SU-DHL-6 (cell line): ENCODE measurements at regions not wholly inside any gene's neighbourhood (a gene's known extent, or its start where the extent isn't known, plus 50 kb on each side); places are given as distances from the start of the nearest gene placed in this dataset.

Experiments
- H2AFZ ChIP-seq: fragments of 200-600 bp; sonication (generic); 2 replicates; pipeline ENCODE4 v1.6.1; 2014; ENCODE audit warnings: low read depth, mild to moderate bottlenecking, moderate library complexity, mixed read lengths, antibody characterized with exemption, low read length; ENCODE audit not compliant: severe bottlenecking
- H3F3A ChIP-seq: fragments of 200-600 bp; shearing (Covaris generic); 2 replicates; pipeline ENCODE4 v1.6.0; 2016; ENCODE audit warnings: antibody characterized with exemption, mild to moderate bottlenecking; ENCODE audit not compliant: insufficient read depth
- H3K27ac ChIP-seq: fragments of 200-600 bp; sonication (generic); 2 replicates; pipeline ENCODE4 v1.5.1; 2016; ENCODE audit warnings: low read depth, mild to moderate bottlenecking, low read length, moderate library complexity, mixed read lengths
- H3K27me3 ChIP-seq: fragments of 200-600 bp; sonication (generic), shearing (Covaris generic); 2 replicates; pipeline ENCODE4 v1.6.0; 2014; ENCODE audit warnings: mild to moderate bottlenecking, low read length
- H3K36me3 ChIP-seq: fragments of 200-600 bp; sonication (generic); 2 replicates; pipeline ENCODE4 v1.6.1; 2014; ENCODE audit warnings: mild to moderate bottlenecking, low read length, mixed read lengths
- H3K4me2 ChIP-seq: fragments of 300-600, 200-600 bp; shearing (Covaris generic), sonication (generic); 2 replicates; pipeline ENCODE4 v1.6.0; 2014; ENCODE audit warnings: low read length, low read depth, mild to moderate bottlenecking; ENCODE audit not compliant: poor library complexity, severe bottlenecking
- H3K4me3 ChIP-seq: fragments of 200-600 bp; sonication (generic); 2 replicates; pipeline ENCODE4 v1.5.1; 2014; ENCODE audit warnings: antibody characterized with exemption, low read length, mild to moderate bottlenecking, mixed read lengths; ENCODE audit not compliant: insufficient read depth, poor library complexity, severe bottlenecking
- H3K79me2 ChIP-seq: fragments of 200-600 bp; sonication (generic); 2 replicates; pipeline ENCODE4 v1.6.1; 2014; ENCODE audit warnings: mild to moderate bottlenecking, low read length, moderate library complexity; ENCODE audit not compliant: insufficient read depth
- H3K9ac ChIP-seq: fragments of 200-600 bp; sonication (generic); 2 replicates; pipeline ENCODE4 v1.7.0; 2014; ENCODE audit warnings: mild to moderate bottlenecking, low read length
- H3K9me2 ChIP-seq: fragments of 200-600 bp; sonication (generic); replicated peaks from 2 replicates; pipeline ENCODE4 v1.6.1; 2014; ENCODE audit warnings: low read length; ENCODE audit not compliant: insufficient read depth
- H3K9me3 ChIP-seq: fragments of 200-600 bp; sonication (generic); 2 replicates; pipeline ENCODE4 v1.6.1; 2014; ENCODE audit warnings: low read length, mixed read lengths; ENCODE audit not compliant: insufficient read depth
- H4K20me1 ChIP-seq: fragments of 200-600 bp; sonication (generic); 2 replicates; pipeline ENCODE4 v1.6.1; 2014; ENCODE audit warnings: low read depth, mild to moderate bottlenecking, antibody characterized with exemption, low read length, moderate library complexity, mixed read lengths
- CTCF ChIP-seq: fragments of 200-600 bp; sonication (generic); IDR thresholded peaks from one replicate; pipeline ENCODE4 v1.5.1; 2017; ENCODE audit warnings: antibody characterized with exemption, mild to moderate bottlenecking, low read length, moderate library complexity; ENCODE audit not compliant: insufficient read depth, poor library complexity, severe bottlenecking
- EZH2phosphoT487 ChIP-seq: fragments of 200-600 bp; sonication (generic), shearing (Covaris generic); conservative IDR thresholded peaks from 2 replicates; pipeline ENCODE4 v1.6.1; 2018; ENCODE audit warnings: mild to moderate bottlenecking, antibody characterized with exemption, low read length, moderate library complexity, mixed read lengths

DNA sequence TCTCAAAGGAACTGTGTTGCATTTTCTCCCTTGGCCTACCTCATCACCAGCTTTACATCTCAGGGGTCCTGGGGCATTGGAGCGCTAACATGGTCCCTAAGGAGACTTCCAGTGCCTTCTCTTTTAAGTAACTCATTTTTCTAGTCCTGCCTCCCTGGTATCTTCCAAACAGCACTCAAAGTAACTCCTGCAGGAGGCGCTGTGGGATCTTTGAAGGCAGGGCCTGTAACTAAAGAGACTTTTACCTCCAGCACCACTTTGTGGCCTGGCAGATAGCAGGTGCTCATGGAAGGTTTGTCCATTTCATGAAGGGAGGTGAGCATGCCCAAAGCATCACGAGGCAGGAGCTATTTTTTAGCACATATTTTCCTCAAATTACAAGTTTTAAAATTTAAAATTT, 411.0 kb upstream of the GYPC start:
- H3K4me2 ChIP-seq, result no peak overlapping the region
- H3K36me3 ChIP-seq, result no peaks in the 10 kb centered on the region
- TF ChIP-seq CTCF (peak; percentile 17), EZH2phosphoT487 (no peak)

DNA sequence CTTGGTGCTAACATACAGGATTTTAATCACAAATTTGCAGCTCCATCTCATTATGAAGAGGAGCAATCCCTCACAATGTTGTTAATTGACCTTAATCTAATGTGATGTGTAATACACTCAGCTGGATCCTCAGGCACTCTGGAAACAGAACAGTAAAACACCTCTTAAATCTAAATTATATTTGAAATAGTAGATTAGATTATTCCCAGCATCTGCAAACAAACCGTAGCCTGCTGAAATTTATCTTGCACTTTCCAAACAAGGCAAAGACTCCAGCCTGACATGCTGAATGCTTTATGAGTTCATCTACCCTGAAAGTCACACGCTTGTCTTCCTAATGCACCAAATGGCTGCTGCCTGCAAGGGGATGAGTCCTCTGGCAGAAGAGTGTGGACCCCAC, 402.3 kb upstream of the GYPC start:
- Histone ChIP-seq H3F3A (no peaks in the 10 kb centered on the region), H2AFZ (no peak overlapping the region), H3K36me3 (no peaks in the 10 kb centered on the region), H3K9ac (no peak overlapping the region), H4K20me1 (no peaks in the 10 kb centered on the region), H3K4me3 (no peak overlapping the region), H3K27me3 (no peaks in the 10 kb centered on the region), H3K4me2 (no peak overlapping the region), H3K9me3 (no peaks in the 10 kb centered on the region), H3K79me2 (no peaks in the 10 kb centered on the region), H3K9me2 (no peaks in the 10 kb centered on the region), H3K27ac (no peak overlapping the region)
- no peak for TF ChIP-seq EZH2phosphoT487
- no peak for TF ChIP-seq CTCF

More for the DNA sequence above, 411.0 kb upstream of the GYPC start:
- no peak overlapping the region for H3K4me3 ChIP-seq
- no peaks in the 10 kb centered on the region for H3F3A ChIP-seq
- no peak overlapping the region for H3K9ac ChIP-seq
- H3K9me3 ChIP-seq, result no peaks in the 10 kb centered on the region
- H3K27ac ChIP-seq, result no peak overlapping the region
- H3K79me2 ChIP-seq, result no peaks in the 10 kb centered on the region
- no peaks in the 10 kb centered on the region for H4K20me1 ChIP-seq
- H3K27me3 ChIP-seq, result no peaks in the 10 kb centered on the region
- H2AFZ ChIP-seq, result no peak overlapping the region
- no peaks in the 10 kb centered on the region for H3K9me2 ChIP-seq

GRCh38 chr2:126264625-126265024, 391.3 kb upstream of the GYPC start:
- H2AFZ ChIP-seq, result no peak overlapping the region
- H3K4me2 ChIP-seq, result no peak overlapping the region
- no peaks in the 10 kb centered on the region for H3K36me3 ChIP-seq
- no peaks in the 10 kb centered on the region for H3F3A ChIP-seq
- no peak overlapping the region for H3K27ac ChIP-seq
- H3K27me3 ChIP-seq, result no peaks in the 10 kb centered on the region
- H3K4me3 ChIP-seq, result no peak overlapping the region
- no peaks in the 10 kb centered on the region for H4K20me1 ChIP-seq
- H3K9me2 ChIP-seq, result no peaks in the 10 kb centered on the region
- no peak overlapping the region for H3K9ac ChIP-seq
- TF ChIP-seq CTCF (no peak), EZH2phosphoT487 (no peak)
- no peaks in the 10 kb centered on the region for H3K9me3 ChIP-seq
- H3K79me2 ChIP-seq, result no peaks in the 10 kb centered on the region
